ENCODE measurements at regions not wholly inside any gene's neighbourhood (a gene's known extent, or its start where the extent isn't known, plus 50 kb on each side); places are given as distances from the start of the nearest gene placed in this dataset.

- ChIA-PET POLR2A (ENCODE audit: unreplicated experiment) (no interaction called here), CTCF (no interaction called here)
- TF ChIP-seq EZH2 (IDR thresholded peaks at IDR 0.05; ENCODE audit: low read length, unreplicated experiment) (no peak), EZH2phosphoT487 (IDR thresholded peaks at IDR 0.05; ENCODE audit: borderline replicate concordance, low read length) (no peak), CTCF (conservative IDR thresholded peaks at IDR 0.05; ENCODE audit: low read depth, low read length) (no peak)
- Histone ChIP-seq H3K27me3 (ENCODE audit: low read length) (no peaks in the 10 kb centered on the region), H2AFZ (ENCODE audit: low read length) (no peak overlapping the region), H3K9ac (ENCODE audit: low read length) (no peak overlapping the region), H4K20me1 (ENCODE audit: low read length) (no peaks in the 10 kb centered on the region), H3K4me3 (ENCODE audit: low read length) (no peak overlapping the region), H3K4me1 (ENCODE audit: insufficient read depth, low read length) (peaks cover 9% of the 10 kb centered on the region), H3K27ac (ENCODE audit: low read length) (no peak overlapping the region), H3K4me2 (ENCODE audit: low read length) (no peak overlapping the region), H3K9me2 (replicated peaks; ENCODE audit: low read length) (no peaks in the 10 kb centered on the region), H3K36me3 (ENCODE audit: low read depth, low read length) (no peaks in the 10 kb centered on the region), H3K9me3 (ENCODE audit: low read length) (no peaks in the 10 kb centered on the region), H3F3A (ENCODE audit: low read length, unreplicated experiment) (no peaks in the 10 kb centered on the region), H3K79me2 (ENCODE audit: low read length) (no peaks in the 10 kb centered on the region)
- intact Hi-C loops (cut with micrococcal nuclease) = no loop called here
- DNase-seq = no peak
- no peak for ATAC-seq
- no TSS peak for BruUV-seq (replicated peaks)
Measured at GRCh38 chr9:108437656-108438055, 418.1 kb downstream of the ACTL7B start.

GRCh38 chr9:108436448-108436847 is 419.3 kb downstream of the ACTL7B start:
- no peak for ATAC-seq

GRCh38 chr9:108434502-108434901 is 421.3 kb downstream of the ACTL7B start:
- intact Hi-C loops (cut with micrococcal nuclease) = no loop called here
- no peak overlapping the region for H3K4me3 ChIP-seq (ENCODE audit: low read length)
- no peaks in the 10 kb centered on the region for H3K4me1 ChIP-seq (ENCODE audit: insufficient read depth, low read length)
- no peak for DNase-seq
- ChIA-PET CTCF (no interaction called here), POLR2A (ENCODE audit: unreplicated experiment) (no interaction called here)
- H3K79me2 ChIP-seq (ENCODE audit: low read length) = no peaks in the 10 kb centered on the region
- no peaks in the 10 kb centered on the region for H3K36me3 ChIP-seq (ENCODE audit: low read depth, low read length)
- no peak for TF ChIP-seq CTCF (conservative IDR thresholded peaks at IDR 0.05; ENCODE audit: low read depth, low read length)
- no peak for TF ChIP-seq EZH2 (IDR thresholded peaks at IDR 0.05; ENCODE audit: low read length, unreplicated experiment)
- TF ChIP-seq EZH2phosphoT487 (IDR thresholded peaks at IDR 0.05; ENCODE audit: borderline replicate concordance, low read length) = no peak
- H3K4me2 ChIP-seq (ENCODE audit: low read length) = no peak overlapping the region
- no TSS peak for BruUV-seq (replicated peaks)
- no peaks in the 10 kb centered on the region for H3K27me3 ChIP-seq (ENCODE audit: low read length)
- no peak overlapping the region for H2AFZ ChIP-seq (ENCODE audit: low read length)
- no peak for ATAC-seq
- H3K27ac ChIP-seq (ENCODE audit: low read length) = no peak overlapping the region
- 0 out of 2 replicates have a peak, but pooled peaks cover 7% of the 10 kb centered on the region for H3K9me3 ChIP-seq (ENCODE audit: low read length)
- no peaks in the 10 kb centered on the region for H3F3A ChIP-seq (ENCODE audit: low read length, unreplicated experiment)
- no peaks in the 10 kb centered on the region for H3K9me2 ChIP-seq (replicated peaks; ENCODE audit: low read length)
- no peak overlapping the region for H3K9ac ChIP-seq (ENCODE audit: low read length)
- H4K20me1 ChIP-seq (ENCODE audit: low read length) = no peaks in the 10 kb centered on the region

More at GRCh38 chr9:108436448-108436847, 419.3 kb downstream of the ACTL7B start:
- CTCF ChIA-PET = no interaction called here
- H3K27me3 ChIP-seq (ENCODE audit: low read length) = no peaks in the 10 kb centered on the region
- TF ChIP-seq EZH2phosphoT487 (IDR thresholded peaks at IDR 0.05; ENCODE audit: borderline replicate concordance, low read length) (no peak), CTCF (conservative IDR thresholded peaks at IDR 0.05; ENCODE audit: low read depth, low read length) (no peak), EZH2 (IDR thresholded peaks at IDR 0.05; ENCODE audit: low read length, unreplicated experiment) (no peak)
- no peaks in the 10 kb centered on the region for H4K20me1 ChIP-seq (ENCODE audit: low read length)
- no peaks in the 10 kb centered on the region for H3K9me2 ChIP-seq (replicated peaks; ENCODE audit: low read length)
- no peak overlapping the region for H3K27ac ChIP-seq (ENCODE audit: low read length)
- intact Hi-C loops (cut with micrococcal nuclease) = no loop called here
- POLR2A ChIA-PET (ENCODE audit: unreplicated experiment) = no interaction called here
- H3K4me2 ChIP-seq (ENCODE audit: low read length) = no peak overlapping the region
- H3K79me2 ChIP-seq (ENCODE audit: low read length) = no peaks in the 10 kb centered on the region
- no peaks in the 10 kb centered on the region for H3K9me3 ChIP-seq (ENCODE audit: low read length)
- no peak overlapping the region for H3K9ac ChIP-seq (ENCODE audit: low read length)
- H3K4me1 ChIP-seq (ENCODE audit: insufficient read depth, low read length) = peaks cover 8% of the 10 kb centered on the region; the same call in 1 of the 2 replicates
- no peak overlapping the region for H2AFZ ChIP-seq (ENCODE audit: low read length)
- no peaks in the 10 kb centered on the region for H3F3A ChIP-seq (ENCODE audit: low read length, unreplicated experiment)
- BruUV-seq (replicated peaks) = no TSS peak
- H3K4me3 ChIP-seq (ENCODE audit: low read length) = no peak overlapping the region
- no peaks in the 10 kb centered on the region for H3K36me3 ChIP-seq (ENCODE audit: low read depth, low read length)
- no peak for DNase-seq
